BE2C (cell line): ENCODE measurements at regions not wholly inside any gene's neighbourhood (a gene's known extent, or its start where the extent isn't known, plus 50 kb on each side); places are given as distances from the start of the nearest gene placed in this dataset.

Experiments
- DNase-seq: peaks from one replicate; pipeline ENCODE4 v3.0.0-alpha.2; 2020
- H3K27me3 ChIP-seq: fragments of 250-450 bp; sonication (Bioruptor Pico); 2 replicates; pipeline ENCODE4 v1.5.1; 2020; ENCODE audit warnings: mild to moderate bottlenecking
- H3K36me3 ChIP-seq: fragments of 250-450 bp; sonication (Bioruptor Pico); 2 replicates; pipeline ENCODE4 v1.5.1; 2020; ENCODE audit warnings: mild to moderate bottlenecking
- H3K4me1 ChIP-seq: fragments of 250-450 bp; sonication (Bioruptor Pico); 2 replicates; pipeline ENCODE4 v1.5.1; 2020
- H3K4me3 ChIP-seq: 2 replicates; pipeline ENCODE4 v1.5.1; 2011; ENCODE audit warnings: low read depth, low read length
- H3K9me3 ChIP-seq: fragments of 250-450 bp; sonication (Bioruptor Pico); 2 replicates; pipeline ENCODE4 v1.5.1; 2020
- CTCF ChIP-seq: IDR thresholded peaks from 2 replicates; pipeline ENCODE4 v1.5.1; 2012; ENCODE audit warnings: mild to moderate bottlenecking, low read depth, low read length

- DNase-seq, result no peak
- Histone ChIP-seq H3K4me1 (no peaks in the 10 kb centered on the region), H3K27me3 (no peaks in the 10 kb centered on the region), H3K9me3 (no peaks in the 10 kb centered on the region), H3K36me3 (no peaks in the 10 kb centered on the region), H3K4me3 (no peak overlapping the region)
- no peak for TF ChIP-seq CTCF
These were observed 117.2 kb downstream of the VAPA start for GRCh38 chr18:10030816-10031541.

GRCh38 chr18:10032331-10033015 lies 118.7 kb downstream of the VAPA start:
- DNase-seq, result no peak
- Histone ChIP-seq H3K4me3 (no peak overlapping the region), H3K9me3 (no peaks in the 10 kb centered on the region), H3K4me1 (no peaks in the 10 kb centered on the region), H3K36me3 (no peaks in the 10 kb centered on the region), H3K27me3 (no peaks in the 10 kb centered on the region)
- TF ChIP-seq CTCF, result no peak

GRCh38 chr18:10033016-10033399 lies 119.2 kb downstream of the VAPA start:
- DNase-seq, result no peak
- Histone ChIP-seq H3K4me1 (no peaks in the 10 kb centered on the region), H3K9me3 (no peaks in the 10 kb centered on the region), H3K27me3 (no peaks in the 10 kb centered on the region), H3K4me3 (no peak overlapping the region), H3K36me3 (no peaks in the 10 kb centered on the region)
- no peak for TF ChIP-seq CTCF

- Histone ChIP-seq H3K36me3 (no peaks in the 10 kb centered on the region), H3K4me1 (no peaks in the 10 kb centered on the region), H3K9me3 (no peaks in the 10 kb centered on the region), H3K4me3 (no peak overlapping the region), H3K27me3 (no peaks in the 10 kb centered on the region)
- TF ChIP-seq CTCF, result no peak
- no peak for DNase-seq
These were observed 121.6 kb downstream of the VAPA start for GRCh38 chr18:10035281-10035991.

- Histone ChIP-seq H3K4me1 (no peaks in the 10 kb centered on the region), H3K36me3 (no peaks in the 10 kb centered on the region), H3K9me3 (no peaks in the 10 kb centered on the region), H3K4me3 (no peak overlapping the region), H3K27me3 (no peaks in the 10 kb centered on the region)
- DNase-seq, result no peak
- TF ChIP-seq CTCF, result no peak
These were observed 122.7 kb downstream of the VAPA start for GRCh38 chr18:10036479-10036878.

GRCh38 chr18:10037181-10037580 lies 123.4 kb downstream of the VAPA start:
- no peaks in the 10 kb centered on the region for H3K4me1 ChIP-seq
- DNase-seq, result no peak
- no peaks in the 10 kb centered on the region for H3K36me3 ChIP-seq
- no peaks in the 10 kb centered on the region for H3K9me3 ChIP-seq
- no peaks in the 10 kb centered on the region for H3K27me3 ChIP-seq
- TF ChIP-seq CTCF, result no peak
- no peak overlapping the region for H3K4me3 ChIP-seq
